ENCODE measurements at regions not wholly inside any gene's neighbourhood (a gene's known extent, or its start where the extent isn't known, plus 50 kb on each side); places are given as distances from the start of the nearest gene placed in this dataset.

GRCh38 chr1:99119188-99119587 lies 114.5 kb upstream of the PLPPR5 start:
- Histone ChIP-seq H3K4me3 (ENCODE audit: low read depth, low read length) (no peak overlapping the region), H3K36me3 (ENCODE audit: control insufficient read depth, insufficient read depth, low read length) (no peaks in the 10 kb centered on the region), H3K27me3 (ENCODE audit: control insufficient read depth, insufficient read depth, low read length) (no peaks in the 10 kb centered on the region)
- no peak for TF ChIP-seq CTCF (IDR thresholded peaks at IDR 0.05; ENCODE audit: insufficient read depth, low read length, poor library complexity, severe bottlenecking)
- DNase-seq (ENCODE audit: low read depth): no peak

- Histone ChIP-seq H3K27me3 (ENCODE audit: control insufficient read depth, insufficient read depth, low read length) (no peaks in the 10 kb centered on the region), H3K4me3 (ENCODE audit: low read depth, low read length) (no peak overlapping the region), H3K36me3 (ENCODE audit: control insufficient read depth, insufficient read depth, low read length) (no peaks in the 10 kb centered on the region)
- no peak for DNase-seq (ENCODE audit: low read depth)
- TF ChIP-seq CTCF (IDR thresholded peaks at IDR 0.05; ENCODE audit: insufficient read depth, low read length, poor library complexity, severe bottlenecking): no peak
These were observed 117.4 kb upstream of the PLPPR5 start for GRCh38 chr1:99122039-99122438.

- TF ChIP-seq CTCF (IDR thresholded peaks at IDR 0.05; ENCODE audit: insufficient read depth, low read length, poor library complexity, severe bottlenecking): no peak
- Histone ChIP-seq H3K4me3 (ENCODE audit: low read depth, low read length) (no peak overlapping the region), H3K27me3 (ENCODE audit: control insufficient read depth, insufficient read depth, low read length) (no peaks in the 10 kb centered on the region), H3K36me3 (ENCODE audit: control insufficient read depth, insufficient read depth, low read length) (no peaks in the 10 kb centered on the region)
- no peak for DNase-seq (ENCODE audit: low read depth)
These were observed 119.3 kb upstream of the PLPPR5 start for GRCh38 chr1:99123936-99124335.

GRCh38 chr1:99131546-99131945 lies 126.9 kb upstream of the PLPPR5 start:
- Histone ChIP-seq H3K27me3 (ENCODE audit: control insufficient read depth, insufficient read depth, low read length) (no peaks in the 10 kb centered on the region), H3K4me3 (ENCODE audit: low read depth, low read length) (no peak overlapping the region), H3K36me3 (ENCODE audit: control insufficient read depth, insufficient read depth, low read length) (no peaks in the 10 kb centered on the region)
- no peak for TF ChIP-seq CTCF (IDR thresholded peaks at IDR 0.05; ENCODE audit: insufficient read depth, low read length, poor library complexity, severe bottlenecking)
- DNase-seq (ENCODE audit: low read depth): no peak

GRCh38 chr1:99133756-99134500 lies 129.3 kb upstream of the PLPPR5 start:
- no peaks in the 10 kb centered on the region for H3K36me3 ChIP-seq (ENCODE audit: control insufficient read depth, insufficient read depth, low read length)
- TF ChIP-seq CTCF (IDR thresholded peaks at IDR 0.05; ENCODE audit: insufficient read depth, low read length, poor library complexity, severe bottlenecking): no peak
- H3K27me3 ChIP-seq (ENCODE audit: control insufficient read depth, insufficient read depth, low read length): no peaks in the 10 kb centered on the region
- H3K4me3 ChIP-seq (ENCODE audit: low read depth, low read length): no peak overlapping the region
- DNase-seq (ENCODE audit: low read depth): no peak
